ENCODE measurements at regions not wholly inside any gene's neighbourhood (a gene's known extent, or its start where the extent isn't known, plus 50 kb on each side); places are given as distances from the start of the nearest gene placed in this dataset.
A peak's percentile ranks its signal among the peaks of the same experiment; 100 is the strongest.

- peak overlapping the region; percentile 56 for H3K4me2 ChIP-seq (ENCODE audit: extremely low read depth, insufficient read depth, low read length)
- DNase-seq (ENCODE audit: low read depth in 2 of 2), result peak; percentile 28 to 46
- H3K4me3 ChIP-seq (replicated peaks in 1 of 4; ENCODE audit: control extremely low read depth in 1 of 4, insufficient read depth in 1 of 4, low read depth in 3 of 4, low read length in 4 of 4), result no peak overlapping the region
Observed at GRCh38 chr3:144031938-144032337, 60.3 kb downstream of the DIPK2A start.

GRCh38 chr3:144032531-144033239 is 61.1 kb downstream of the DIPK2A start:
- no peak for DNase-seq (ENCODE audit: low read depth in 2 of 2)
- Histone ChIP-seq H3K4me3 (replicated peaks in 1 of 4; ENCODE audit: control extremely low read depth in 1 of 4, insufficient read depth in 1 of 4, low read depth in 3 of 4, low read length in 4 of 4) (peak overlapping the region in 1 of 4 experiments; percentile 9), H3K4me2 (ENCODE audit: extremely low read depth, insufficient read depth, low read length) (peak overlapping the region; percentile 58), H4K20me1 (ENCODE audit: control insufficient read depth, extremely low read depth, insufficient read depth, low read length) (no peaks in the 10 kb centered on the region), H2AFZ (ENCODE audit: low read length) (no peak overlapping the region), H3K36me3 (ENCODE audit: control insufficient read depth, insufficient read depth, low read length) (no peaks in the 10 kb centered on the region), H3K9ac (ENCODE audit: insufficient read depth, low read length) (no peak overlapping the region), H3K27me3 (ENCODE audit: control insufficient read depth, insufficient read depth, low read length) (no peaks in the 10 kb centered on the region), H3K4me1 (ENCODE audit: control insufficient read depth, extremely low read depth, insufficient read depth, low read length) (peaks cover 2% of the 10 kb centered on the region), H3K79me2 (ENCODE audit: control insufficient read depth, insufficient read depth, low read length) (no peaks in the 10 kb centered on the region), H3K9me3 (ENCODE audit: control insufficient read depth, insufficient read depth, low read depth, low read length) (no peaks in the 10 kb centered on the region), H3K27ac (ENCODE audit: insufficient read depth, low read length) (no peak overlapping the region)
- TF ChIP-seq CTCF (conservative IDR thresholded peaks at IDR 0.05 in 1 of 2, IDR thresholded peaks at IDR 0.05 in 1 of 2; ENCODE audit: low read depth in 1 of 2, low read length in 2 of 2) (no peak), EZH2 (IDR thresholded peaks at IDR 0.05; ENCODE audit: low read length, missing control alignments) (no peak)

More at GRCh38 chr3:144031938-144032337, 60.3 kb downstream of the DIPK2A start:
- H3K27ac ChIP-seq (ENCODE audit: insufficient read depth, low read length), result no peak overlapping the region
- no peaks in the 10 kb centered on the region for H3K79me2 ChIP-seq (ENCODE audit: control insufficient read depth, insufficient read depth, low read length)
- H3K36me3 ChIP-seq (ENCODE audit: control insufficient read depth, insufficient read depth, low read length), result no peaks in the 10 kb centered on the region
- peaks cover 2% of the 10 kb centered on the region for H3K4me1 ChIP-seq (ENCODE audit: control insufficient read depth, extremely low read depth, insufficient read depth, low read length)
- TF ChIP-seq CTCF (conservative IDR thresholded peaks at IDR 0.05 in 1 of 2, IDR thresholded peaks at IDR 0.05 in 1 of 2; ENCODE audit: low read depth in 1 of 2, low read length in 2 of 2) (no peak), EZH2 (IDR thresholded peaks at IDR 0.05; ENCODE audit: low read length, missing control alignments) (no peak)
- no peaks in the 10 kb centered on the region for H3K9me3 ChIP-seq (ENCODE audit: control insufficient read depth, insufficient read depth, low read depth, low read length)
- H4K20me1 ChIP-seq (ENCODE audit: control insufficient read depth, extremely low read depth, insufficient read depth, low read length), result no peaks in the 10 kb centered on the region
- no peak overlapping the region for H3K9ac ChIP-seq (ENCODE audit: insufficient read depth, low read length)
- H2AFZ ChIP-seq (ENCODE audit: low read length), result peak overlapping the region; percentile 66
- no peaks in the 10 kb centered on the region for H3K27me3 ChIP-seq (ENCODE audit: control insufficient read depth, insufficient read depth, low read length)

GRCh38 chr3:144033240-144033589 is 61.6 kb downstream of the DIPK2A start:
- peaks cover 2% of the 10 kb centered on the region for H3K4me1 ChIP-seq (ENCODE audit: control insufficient read depth, extremely low read depth, insufficient read depth, low read length)

More at GRCh38 chr3:144033240-144033589, 61.6 kb downstream of the DIPK2A start:
- H3K9ac ChIP-seq (ENCODE audit: insufficient read depth, low read length), result no peak overlapping the region
- TF ChIP-seq CTCF (conservative IDR thresholded peaks at IDR 0.05 in 1 of 2, IDR thresholded peaks at IDR 0.05 in 1 of 2; ENCODE audit: low read depth in 1 of 2, low read length in 2 of 2) (no peak), EZH2 (IDR thresholded peaks at IDR 0.05; ENCODE audit: low read length, missing control alignments) (no peak)
- H4K20me1 ChIP-seq (ENCODE audit: control insufficient read depth, extremely low read depth, insufficient read depth, low read length), result no peaks in the 10 kb centered on the region
- H3K36me3 ChIP-seq (ENCODE audit: control insufficient read depth, insufficient read depth, low read length), result no peaks in the 10 kb centered on the region
- no peak overlapping the region for H3K4me3 ChIP-seq (replicated peaks in 1 of 4; ENCODE audit: control extremely low read depth in 1 of 4, insufficient read depth in 1 of 4, low read depth in 3 of 4, low read length in 4 of 4)
- no peak for DNase-seq (ENCODE audit: low read depth in 2 of 2)
- H3K4me2 ChIP-seq (ENCODE audit: extremely low read depth, insufficient read depth, low read length), result no peak overlapping the region
- no peaks in the 10 kb centered on the region for H3K9me3 ChIP-seq (ENCODE audit: control insufficient read depth, insufficient read depth, low read depth, low read length)
- no peaks in the 10 kb centered on the region for H3K27me3 ChIP-seq (ENCODE audit: control insufficient read depth, insufficient read depth, low read length)
- no peaks in the 10 kb centered on the region for H3K79me2 ChIP-seq (ENCODE audit: control insufficient read depth, insufficient read depth, low read length)
- no peak overlapping the region for H3K27ac ChIP-seq (ENCODE audit: insufficient read depth, low read length)
- no peak overlapping the region for H2AFZ ChIP-seq (ENCODE audit: low read length)
